ENCODE measurements at regions not wholly inside any gene's neighbourhood (a gene's known extent, or its start where the extent isn't known, plus 50 kb on each side); places are given as distances from the start of the nearest gene placed in this dataset.

DNA sequence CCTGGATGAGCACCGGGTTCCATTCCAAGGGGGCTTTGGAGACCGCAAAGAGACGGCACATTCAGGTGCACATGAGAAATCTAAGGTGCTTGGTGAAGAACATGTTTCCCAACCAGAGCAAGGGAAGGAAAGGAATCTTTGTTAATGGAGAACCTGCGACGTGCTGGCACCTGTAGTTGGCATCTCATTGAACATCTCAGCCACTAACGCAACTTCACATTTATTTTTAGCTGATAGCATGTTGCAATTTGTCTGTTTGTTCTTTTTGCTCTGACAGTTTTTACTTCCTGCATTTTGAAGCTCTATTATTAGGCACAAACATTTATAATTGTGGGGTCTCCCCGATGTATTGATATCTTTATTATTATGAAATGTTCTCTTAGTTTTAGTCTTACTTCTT lies 316.7 kb downstream of the TCERG1L start:
- TF ChIP-seq, protein P1, sequence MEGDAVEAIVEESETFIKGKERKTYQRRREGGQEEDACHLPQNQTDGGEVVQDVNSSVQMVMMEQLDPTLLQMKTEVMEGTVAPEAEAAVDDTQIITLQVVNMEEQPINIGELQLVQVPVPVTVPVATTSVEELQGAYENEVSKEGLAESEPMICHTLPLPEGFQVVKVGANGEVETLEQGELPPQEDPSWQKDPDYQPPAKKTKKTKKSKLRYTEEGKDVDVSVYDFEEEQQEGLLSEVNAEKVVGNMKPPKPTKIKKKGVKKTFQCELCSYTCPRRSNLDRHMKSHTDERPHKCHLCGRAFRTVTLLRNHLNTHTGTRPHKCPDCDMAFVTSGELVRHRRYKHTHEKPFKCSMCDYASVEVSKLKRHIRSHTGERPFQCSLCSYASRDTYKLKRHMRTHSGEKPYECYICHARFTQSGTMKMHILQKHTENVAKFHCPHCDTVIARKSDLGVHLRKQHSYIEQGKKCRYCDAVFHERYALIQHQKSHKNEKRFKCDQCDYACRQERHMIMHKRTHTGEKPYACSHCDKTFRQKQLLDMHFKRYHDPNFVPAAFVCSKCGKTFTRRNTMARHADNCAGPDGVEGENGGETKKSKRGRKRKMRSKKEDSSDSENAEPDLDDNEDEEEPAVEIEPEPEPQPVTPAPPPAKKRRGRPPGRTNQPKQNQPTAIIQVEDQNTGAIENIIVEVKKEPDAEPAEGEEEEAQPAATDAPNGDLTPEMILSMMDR (IDR thresholded peaks at IDR 0.05; ENCODE audit: low read length): no peak
- TF ChIP-seq EZH2 (IDR thresholded peaks at IDR 0.05; ENCODE audit: borderline replicate concordance, low read length): no peak
